HG02678 (cell line): ENCODE measurements at regions not wholly inside any gene's neighbourhood (a gene's known extent, or its start where the extent isn't known, plus 50 kb on each side); places are given as distances from the start of the nearest gene placed in this dataset.
A peak's percentile ranks its signal among the peaks of the same experiment; 100 is the strongest.

Experiments
- ATAC-seq: cut with Tn5 transposase; IDR thresholded peaks from one replicate; pipeline ENCODE4 v1.9.1; 2021; ENCODE audit warnings: mild to moderate bottlenecking, moderate library complexity; ENCODE audit not compliant: unreplicated experiment

DNA sequence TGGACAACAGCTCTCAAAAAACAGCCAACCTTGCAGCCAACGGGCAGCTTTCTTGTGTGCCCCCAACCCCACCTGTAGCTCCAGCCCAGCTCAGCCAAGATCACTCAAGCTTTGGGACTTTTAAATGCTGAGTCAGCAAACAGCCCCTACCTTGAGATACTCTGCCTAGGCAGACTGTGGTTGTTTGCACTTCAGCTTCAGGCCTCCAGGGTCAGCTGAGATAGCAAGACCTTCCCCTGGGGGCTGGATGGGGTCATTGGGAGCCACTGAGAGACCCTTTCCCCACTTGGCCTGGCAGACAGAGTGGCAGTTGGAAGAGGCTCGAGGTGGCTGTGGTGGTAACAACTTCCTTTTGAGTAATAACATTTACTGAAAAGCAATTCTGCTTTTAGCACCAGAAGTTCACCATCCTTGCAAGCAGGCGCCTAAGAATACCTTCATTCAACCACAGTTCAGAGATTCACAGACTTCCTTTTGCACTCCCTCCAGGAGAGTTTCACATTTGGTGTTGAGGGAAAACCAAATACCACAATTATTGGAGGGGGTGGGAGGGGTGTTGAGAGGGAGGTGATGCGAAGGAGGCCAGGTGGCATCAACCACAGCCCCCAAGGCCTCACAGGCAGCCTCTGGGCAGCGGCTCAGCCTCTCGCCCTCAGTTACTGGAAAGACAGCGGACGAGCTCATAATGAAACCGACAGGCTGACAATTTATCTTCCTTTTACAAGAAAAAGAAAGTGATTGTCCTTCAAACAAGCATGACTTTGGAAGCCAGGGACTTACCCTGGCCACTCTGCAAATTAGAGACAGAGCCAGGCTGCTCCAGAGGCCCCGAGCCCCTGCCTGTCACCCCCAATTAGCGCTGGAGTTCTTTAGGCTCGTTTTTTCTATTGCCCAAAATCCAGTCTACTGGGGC lies 148.1 kb downstream of the CEBPB start:
- ATAC-seq, result peak; percentile 64

DNA sequence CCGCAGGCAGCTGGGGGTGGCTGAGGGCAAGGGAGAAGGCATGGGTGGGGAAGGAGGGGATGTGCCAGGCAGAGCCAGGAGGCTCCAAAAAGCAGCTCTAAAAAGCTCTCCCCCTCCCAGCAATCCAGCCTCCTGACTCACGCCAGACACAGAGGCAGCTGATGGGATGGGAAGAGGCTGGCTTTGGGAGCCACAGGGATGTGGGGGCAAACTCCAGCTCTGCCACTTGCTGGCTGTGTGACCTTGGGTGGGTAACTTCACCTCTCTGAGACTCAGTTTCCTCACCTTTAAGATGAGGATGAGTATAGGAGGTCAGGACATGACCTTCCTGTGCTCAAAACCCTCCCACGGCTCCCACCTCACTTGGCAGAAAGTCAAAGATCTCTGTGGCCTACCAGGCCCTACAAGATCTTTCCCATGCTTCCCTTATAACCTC lies 148.9 kb downstream of the CEBPB start:
- ATAC-seq, result no peak

DNA sequence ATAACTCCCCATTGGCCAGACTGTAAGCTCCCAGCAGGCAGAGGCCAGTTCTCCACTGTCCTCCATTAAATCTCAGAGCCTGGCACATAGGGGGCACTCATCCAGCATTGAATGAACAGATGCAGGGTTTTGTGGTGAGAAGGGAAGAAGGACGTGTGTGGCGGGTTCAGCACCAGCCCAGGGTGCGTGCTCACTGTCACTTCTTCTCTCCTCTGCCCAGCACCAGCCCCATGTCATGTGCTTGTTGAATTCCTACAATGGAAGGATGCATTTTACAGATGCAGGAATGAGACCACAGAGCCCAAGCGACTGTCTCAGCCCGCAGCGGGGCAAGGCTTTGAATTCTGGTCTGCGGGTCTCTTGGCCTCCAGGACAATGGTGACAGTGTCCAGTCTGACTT lies 149.9 kb downstream of the CEBPB start:
- ATAC-seq, result no peak

DNA sequence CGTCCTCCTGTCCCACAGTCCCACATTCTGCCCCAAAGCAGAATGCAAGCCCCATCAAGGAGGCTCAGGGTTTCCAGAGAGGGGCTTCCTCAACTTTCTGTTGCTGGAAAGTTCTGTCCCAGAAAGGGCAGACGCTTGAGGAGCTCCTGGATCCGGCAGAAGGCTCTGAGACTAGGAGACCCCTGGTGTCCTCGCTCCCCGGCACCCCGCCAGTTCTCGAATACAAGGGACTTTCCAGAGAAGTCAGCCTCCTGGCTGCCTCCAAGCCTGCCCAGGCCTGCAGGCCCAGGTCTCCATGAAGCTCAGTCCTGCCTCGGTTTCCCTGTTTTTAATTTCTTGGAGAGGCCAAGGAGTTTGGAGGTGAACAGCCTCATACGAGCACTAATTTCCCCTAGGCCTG lies 150.4 kb downstream of the CEBPB start:
- ATAC-seq, result no peak

DNA sequence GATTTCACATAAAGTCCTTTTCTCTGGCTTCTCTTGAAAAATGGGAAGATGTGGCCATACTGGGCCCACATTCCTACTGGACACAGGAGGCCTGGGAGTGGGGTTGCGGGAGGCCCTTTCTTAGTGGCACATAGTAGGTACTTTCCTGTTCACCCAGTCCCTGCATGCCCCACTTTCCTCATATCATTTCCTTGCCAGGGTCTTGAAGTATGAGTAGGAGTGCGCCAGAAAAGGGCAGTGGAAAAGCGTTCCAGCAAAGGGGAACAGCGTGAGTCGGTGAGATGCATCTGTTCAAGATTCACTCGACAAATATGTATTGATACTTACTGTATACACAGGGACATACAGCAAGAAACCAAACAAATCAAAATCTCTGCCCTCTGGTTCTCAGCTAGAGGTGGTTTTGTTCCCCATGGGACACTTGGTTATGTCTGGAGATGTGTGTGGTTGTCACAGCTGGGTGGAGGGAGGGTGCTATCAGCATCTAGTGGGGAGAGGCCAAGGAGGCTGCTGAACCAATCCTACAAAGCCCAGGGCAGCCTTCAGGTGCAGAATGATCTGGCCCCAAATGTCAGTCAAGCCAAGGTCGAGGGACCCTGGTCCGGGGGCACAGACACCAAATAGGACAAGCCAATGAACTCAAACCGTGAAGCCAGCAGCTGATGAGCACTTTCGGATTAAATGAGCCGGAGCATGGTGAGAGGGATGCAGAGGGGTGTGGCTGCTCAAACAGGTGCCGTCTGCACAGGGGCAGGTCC lies 151.4 kb downstream of the CEBPB start:
- ATAC-seq, result no peak

DNA sequence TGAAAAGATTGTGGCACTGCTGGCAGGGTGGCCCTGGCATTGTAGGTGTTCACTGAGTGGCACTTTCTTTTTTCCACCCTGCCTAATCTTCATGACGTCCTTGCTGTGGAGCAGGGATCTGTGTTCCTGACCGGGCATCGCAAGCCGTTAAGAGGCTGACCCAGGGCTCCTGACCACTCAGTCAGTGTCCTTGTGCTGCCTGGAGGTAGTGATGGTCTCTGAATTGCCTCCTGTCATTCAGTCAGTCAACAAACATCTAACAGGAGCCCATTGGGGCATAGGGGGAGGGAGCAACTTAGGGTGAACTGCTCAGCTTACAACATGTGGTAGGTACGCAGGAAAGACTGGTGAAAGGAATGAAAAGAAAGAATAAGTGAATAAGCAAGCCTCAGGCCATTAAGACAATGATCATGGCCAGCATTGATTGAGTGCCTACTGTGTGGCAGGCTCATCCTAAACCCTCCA lies 152.0 kb downstream of the CEBPB start:
- no peak for ATAC-seq

DNA sequence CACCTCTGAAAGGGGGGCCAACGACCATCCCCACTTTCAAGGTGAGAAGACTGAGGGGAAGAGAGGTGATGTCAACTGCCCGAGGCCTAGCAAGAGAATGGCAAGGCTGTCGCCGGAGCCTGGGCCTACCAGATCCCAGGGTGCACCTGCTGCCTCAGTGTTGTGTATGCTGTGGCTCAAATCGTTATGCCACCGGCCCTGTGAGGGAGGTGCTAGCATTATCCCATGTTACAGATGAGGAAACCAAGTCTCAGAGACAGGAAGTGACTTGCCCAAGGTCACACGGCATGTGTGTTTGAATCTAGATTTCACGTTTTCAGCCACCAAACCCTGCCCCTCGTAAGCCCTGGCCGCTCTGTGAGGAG lies 152.5 kb downstream of the CEBPB start:
- ATAC-seq, result no peak

DNA sequence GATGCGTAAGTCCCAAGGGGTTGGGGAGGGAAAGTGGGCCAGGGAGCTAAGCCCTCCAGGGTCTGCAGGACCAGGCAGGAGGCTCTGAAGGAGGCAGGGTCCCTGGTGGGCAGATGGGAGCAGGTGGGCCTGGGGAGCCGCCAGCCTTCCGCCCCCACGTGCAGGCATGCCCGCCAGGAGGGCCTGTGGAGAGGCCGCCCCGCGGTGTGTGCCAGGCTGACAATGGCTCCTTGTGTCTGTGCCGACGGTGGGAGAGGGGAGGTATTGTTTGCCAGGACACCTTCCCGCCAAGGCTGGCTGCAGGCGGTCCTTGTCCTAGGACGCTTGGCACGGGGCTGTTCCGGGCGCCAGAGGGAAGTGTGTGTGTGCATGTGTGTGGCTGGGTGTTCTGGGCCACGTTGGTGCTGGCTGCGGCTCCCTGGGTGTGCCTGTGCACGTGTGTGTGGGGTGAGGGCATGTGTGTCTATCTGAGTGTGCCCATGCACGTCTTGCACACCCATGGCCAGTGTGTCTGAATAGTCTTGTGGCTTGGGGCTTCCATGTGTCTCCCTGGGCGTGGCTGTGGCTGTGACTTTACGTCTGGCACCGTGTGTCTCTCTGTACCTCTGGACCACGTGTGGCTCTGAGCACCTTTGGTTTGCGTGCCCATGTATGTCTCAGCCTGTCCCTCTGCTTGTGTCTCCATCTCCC lies 153.0 kb downstream of the CEBPB start:
- no peak for ATAC-seq

DNA sequence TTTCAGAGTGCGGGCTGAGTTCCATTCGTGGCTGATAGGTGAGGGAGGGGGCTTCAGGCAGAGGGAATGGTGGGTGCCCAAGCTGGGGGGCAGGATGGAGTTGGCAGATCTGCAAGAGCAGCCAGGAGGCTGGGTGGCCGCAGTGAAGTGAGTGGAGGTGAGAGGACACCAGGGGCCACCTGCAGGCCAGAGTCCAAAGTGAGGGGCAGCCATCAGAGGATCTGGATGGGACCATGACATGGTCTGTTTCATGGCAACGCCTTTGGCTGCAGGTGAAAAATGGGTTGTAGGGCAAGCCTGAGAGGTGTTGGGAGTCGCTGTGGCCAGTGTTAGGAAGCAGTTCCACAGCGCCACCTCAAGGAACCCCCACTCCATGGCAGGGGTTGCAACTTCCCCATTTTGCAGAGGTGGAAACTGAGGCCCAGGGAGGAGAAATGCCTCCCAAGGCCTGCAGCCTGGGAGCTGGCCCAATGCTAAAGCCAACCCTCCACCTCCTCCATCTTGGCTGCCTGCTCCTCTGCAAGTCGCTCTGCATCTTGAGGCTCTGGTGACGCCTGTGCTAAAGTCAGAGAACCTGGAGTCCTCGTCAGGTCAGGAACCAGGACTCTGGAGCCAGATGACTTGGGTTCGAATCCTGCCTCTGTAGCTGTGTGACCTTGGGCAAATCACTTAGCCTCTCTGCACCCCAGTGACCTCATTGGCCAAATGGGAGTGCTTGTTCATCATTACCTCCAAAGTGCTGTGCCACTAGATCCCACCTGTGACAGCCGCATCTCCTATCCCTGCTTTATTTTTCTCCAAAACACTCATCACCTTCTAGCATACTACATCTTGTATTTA lies 153.8 kb downstream of the CEBPB start:
- no peak for ATAC-seq

DNA sequence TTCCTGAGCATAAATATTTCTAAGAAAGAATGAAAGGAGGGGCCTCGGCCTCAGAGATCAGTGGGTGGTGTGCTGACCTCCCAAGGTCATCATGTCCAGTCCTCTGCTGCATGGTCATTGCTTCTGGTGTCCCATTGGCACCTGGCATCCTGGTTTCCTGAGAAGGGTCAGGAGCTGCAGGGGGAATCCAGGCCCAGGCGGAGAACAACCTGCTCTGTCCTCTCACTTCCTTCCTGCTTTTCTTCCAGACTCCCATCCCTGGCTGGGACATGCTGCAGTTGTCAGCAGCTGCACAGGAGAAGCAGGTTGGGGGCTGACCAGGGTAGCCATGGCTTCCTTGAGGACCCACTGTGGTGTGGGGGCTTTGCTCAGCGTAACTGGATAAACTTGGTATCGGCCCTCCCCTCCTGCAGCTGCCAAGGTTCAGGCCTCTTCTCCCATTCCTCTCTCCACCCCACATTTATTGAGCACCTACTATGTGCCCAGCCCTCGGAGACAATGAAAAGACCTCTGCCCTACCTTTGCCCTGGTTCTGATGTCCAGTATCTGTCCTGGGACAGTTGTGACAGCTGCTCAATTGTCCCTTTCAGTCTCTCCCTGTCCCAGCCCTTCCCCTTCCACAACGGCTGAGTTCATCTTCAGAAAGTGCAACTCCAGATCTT lies 155.2 kb downstream of the CEBPB start:
- no peak for ATAC-seq

DNA sequence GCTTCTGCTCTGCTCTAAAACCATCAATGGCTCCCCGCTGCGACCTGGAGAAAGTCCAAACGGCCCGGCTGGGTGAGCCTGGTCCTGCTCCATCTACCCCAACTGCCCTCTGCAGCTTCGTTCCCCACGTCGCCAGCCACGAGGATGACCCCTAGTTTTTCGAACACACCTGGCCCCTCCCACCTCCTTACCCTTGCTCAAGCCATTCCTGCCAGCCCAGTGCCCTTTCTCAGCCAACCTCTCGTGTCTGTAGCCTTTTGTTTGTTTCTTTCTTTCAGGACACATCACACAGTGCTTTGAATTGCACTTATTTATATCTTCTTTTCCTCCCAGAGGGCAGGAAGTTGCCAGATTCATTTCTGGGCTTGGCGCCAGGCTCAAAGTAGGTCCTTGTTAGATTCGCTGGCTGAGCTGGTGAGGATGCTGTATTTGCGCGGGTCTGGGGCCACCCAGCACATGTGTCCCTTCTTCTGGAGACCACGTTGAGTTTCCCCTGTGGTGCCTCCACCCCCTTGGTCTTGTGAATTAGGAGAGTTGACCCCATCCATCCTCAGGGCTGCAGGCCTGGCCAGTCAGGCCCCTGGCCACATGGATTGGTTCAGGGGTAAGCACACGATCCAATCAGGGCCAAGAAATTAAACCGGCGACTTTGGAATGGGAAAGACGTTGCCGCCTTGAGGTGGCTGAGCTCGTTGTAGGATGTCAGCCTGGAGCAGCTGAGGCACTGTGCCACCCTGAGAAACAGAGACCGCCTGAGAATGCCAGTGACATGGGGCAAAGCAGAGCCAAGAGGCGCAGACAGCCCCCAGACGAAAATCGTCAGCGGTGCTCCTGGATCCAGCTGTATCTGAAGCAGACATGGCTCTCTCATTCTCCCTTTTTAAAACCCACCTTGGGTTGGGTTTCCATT lies 156.0 kb downstream of the CEBPB start:
- ATAC-seq, result no peak

DNA sequence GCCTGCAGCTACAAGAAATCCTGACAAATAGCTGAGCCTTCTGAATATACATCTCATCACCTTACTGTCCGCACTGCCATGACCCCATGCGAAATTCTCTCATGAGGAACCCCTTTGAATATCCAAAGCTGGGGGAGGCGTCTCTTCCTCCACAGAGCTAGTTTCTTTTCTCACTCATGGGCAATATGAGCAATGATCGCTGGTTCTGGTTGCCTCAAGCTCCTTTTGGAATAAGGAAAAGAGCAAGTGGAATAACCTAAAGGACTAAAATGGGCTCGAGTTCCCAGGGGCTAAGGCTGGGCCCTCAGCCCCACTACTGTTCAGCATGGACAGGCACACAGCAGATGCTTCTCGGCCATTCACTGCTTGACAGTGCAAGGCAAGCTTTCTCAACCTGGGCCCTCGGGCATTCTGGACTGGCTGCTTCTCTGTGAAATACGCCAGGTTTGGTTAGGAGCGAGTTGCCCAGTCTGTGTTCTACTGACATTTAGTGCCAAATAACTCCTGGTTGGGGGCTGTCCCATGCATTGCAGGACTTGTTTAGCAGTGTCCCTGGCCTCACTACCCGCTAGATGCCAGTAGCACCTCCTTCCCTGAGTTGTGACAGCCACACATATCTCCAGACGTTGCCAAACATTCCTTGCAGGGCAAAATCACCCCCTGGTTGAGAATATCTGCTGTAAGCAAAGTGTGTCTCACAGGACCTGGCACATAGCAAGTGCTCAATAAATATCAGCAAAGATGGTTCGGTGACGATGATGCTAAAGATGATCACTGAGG lies 156.8 kb downstream of the CEBPB start:
- no peak for ATAC-seq

DNA sequence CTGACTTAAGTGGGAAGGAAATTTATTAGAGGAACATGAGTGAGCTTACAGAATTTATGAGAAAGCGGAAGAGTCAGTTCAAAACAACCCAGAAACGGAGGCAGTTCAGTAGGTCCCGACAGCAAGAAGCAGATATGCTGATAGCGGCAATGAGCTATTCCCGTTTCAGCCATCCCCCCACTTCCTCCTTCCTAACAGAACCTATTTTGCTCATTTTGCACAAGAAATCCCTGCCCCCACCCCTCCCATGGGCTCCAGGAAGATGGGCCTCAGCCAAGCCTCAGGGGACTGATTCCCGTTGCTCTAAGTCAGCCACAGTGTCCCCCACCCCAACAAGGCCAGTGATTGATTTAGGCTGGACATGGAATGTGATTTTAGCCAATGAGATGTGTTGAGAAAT lies 157.5 kb downstream of the CEBPB start:
- no peak for ATAC-seq

DNA sequence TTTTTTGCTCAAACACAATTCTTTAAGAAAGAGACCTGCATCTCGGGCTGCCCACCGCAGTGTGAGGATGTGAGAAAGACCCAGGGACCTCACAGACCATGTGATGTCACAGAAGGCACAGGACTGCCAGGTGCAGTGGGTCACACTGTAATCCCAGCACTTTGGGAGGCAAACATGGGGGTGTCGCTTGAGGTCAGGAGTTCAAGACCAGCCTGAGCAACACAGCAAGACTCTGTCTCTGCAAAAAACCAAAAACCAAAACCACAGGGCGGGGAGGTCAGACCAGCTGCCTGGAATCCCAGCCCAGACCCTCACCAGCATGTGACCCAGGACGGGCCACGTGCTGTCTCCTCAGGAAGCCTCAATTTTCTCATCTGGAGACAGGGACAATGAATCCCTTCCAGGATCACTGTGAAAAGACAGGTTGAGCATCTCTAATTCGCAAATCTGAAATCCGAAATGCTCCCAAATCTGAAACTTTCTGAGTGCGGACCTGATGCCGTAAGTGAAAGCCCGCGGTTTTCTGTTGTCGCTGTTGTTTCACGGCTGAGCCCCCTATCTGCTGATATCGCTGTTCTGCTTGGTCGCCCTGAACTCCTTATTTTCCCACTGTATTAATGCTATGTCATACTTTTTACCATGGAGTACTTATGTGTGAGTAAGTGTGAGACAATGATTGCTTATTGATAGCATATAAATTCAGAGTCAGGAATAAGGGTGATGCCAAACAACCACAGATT lies 159.5 kb upstream of the PTPN1 start:
- no peak for ATAC-seq

DNA sequence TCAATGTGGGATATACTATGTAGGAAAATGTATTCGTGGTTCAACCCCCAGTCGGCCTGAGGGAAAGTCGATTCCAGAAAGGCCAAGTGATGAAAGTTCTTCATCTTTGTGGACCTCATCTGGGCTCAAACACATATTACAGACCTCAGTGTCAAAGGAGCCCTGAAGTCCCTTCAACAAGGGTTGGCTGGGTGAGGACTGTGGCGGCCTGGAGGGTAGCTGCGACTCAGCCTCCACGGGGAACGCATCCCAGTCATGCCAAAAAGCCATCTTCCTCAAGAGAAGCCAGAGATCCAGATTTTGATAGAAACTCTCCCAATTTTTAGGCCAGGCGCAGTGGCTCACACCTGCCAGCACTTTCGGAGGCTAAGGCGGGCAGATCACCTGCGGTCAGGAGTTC lies 158.6 kb upstream of the PTPN1 start:
- ATAC-seq, result no peak

DNA sequence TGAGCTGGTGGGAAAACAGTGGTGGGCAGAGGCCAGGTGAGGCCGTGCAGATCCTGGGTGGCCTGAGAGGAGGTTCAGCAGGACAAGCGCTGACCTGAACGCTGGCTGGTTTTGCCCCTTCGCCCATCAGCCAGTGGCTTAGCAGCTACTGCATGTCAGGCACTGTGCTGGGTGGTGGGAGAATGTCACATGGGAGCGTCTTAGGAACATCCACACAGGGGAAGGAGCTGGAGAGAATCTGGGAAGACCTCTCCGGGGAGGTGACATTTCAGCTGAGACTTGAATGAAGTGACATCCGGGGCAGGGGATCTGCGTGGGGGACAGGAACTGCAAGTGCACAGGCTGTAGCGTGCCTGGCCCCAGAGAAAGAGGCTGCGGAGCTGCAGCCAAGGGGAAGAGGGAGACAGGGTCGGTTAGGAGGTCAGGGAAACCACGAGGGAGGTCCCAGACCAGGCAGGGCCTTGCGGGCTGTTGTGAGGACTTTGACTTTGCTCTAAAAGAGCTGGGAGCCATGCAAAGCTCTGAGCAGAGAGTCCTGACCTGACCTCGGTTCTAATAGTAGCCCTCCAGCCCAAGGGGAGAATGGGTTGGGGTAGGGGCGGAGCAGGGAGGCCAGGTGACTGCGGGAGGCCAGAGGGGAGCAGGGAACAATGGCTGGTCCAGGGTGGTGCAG lies 156.8 kb upstream of the PTPN1 start:
- ATAC-seq, result no peak
